Activated CD4-positive, alpha-beta memory T cell treated with anti-CD3 and anti-CD28 coated beads for 36 hours (primary cell): ENCODE measurements at regions not wholly inside any gene's neighbourhood (a gene's known extent, or its start where the extent isn't known, plus 50 kb on each side); places are given as distances from the start of the nearest gene placed in this dataset.

Source experiments
- CTCF ChIA-PET: fragments of 350-600 bp; sonication (Branson Sonifier 250); formaldehyde crosslinking; loops from one replicate; lab custom pipeline; 2021; ENCODE audit warnings: antibody characterized with exemption, inconsistent platforms; lab: Charles Lee
- POLR2A ChIA-PET: fragments of 350-600 bp; sonication (Branson Sonifier 250); formaldehyde crosslinking; loops from one replicate; lab custom pipeline; 2021; ENCODE audit warnings: antibody characterized with exemption; lab: Charles Lee
- DNase-seq: peaks from one replicate; pipeline ENCODE4 v3.0.0-alpha.2; 2020
- H3K27ac Mint-ChIP-seq: one replicate; pipeline ENCODE4 v1.8.0; 2021; ENCODE audit warnings: mixed read lengths
- H3K27me3 Mint-ChIP-seq: one replicate; pipeline ENCODE4 v1.8.0; 2021; ENCODE audit warnings: mixed read lengths
- H3K36me3 Mint-ChIP-seq: one replicate; pipeline ENCODE4 v1.8.0; 2021; ENCODE audit warnings: mixed read lengths
- H3K4me1 Mint-ChIP-seq: one replicate; pipeline ENCODE4 v1.8.0; 2021; ENCODE audit warnings: low read depth, mixed read lengths
- H3K4me3 Mint-ChIP-seq: one replicate; pipeline ENCODE4 v1.8.0; 2021; ENCODE audit warnings: mild to moderate bottlenecking, mixed read lengths
- H3K9me3 Mint-ChIP-seq: one replicate; pipeline ENCODE4 v1.8.0; 2021; ENCODE audit warnings: mixed read lengths
- intact Hi-C: fragments of 100-400 bp; cut with micrococcal nuclease; formaldehyde crosslinking; loops from one replicate; pipeline ENCODE4 v1.15.1; 2023

DNA sequence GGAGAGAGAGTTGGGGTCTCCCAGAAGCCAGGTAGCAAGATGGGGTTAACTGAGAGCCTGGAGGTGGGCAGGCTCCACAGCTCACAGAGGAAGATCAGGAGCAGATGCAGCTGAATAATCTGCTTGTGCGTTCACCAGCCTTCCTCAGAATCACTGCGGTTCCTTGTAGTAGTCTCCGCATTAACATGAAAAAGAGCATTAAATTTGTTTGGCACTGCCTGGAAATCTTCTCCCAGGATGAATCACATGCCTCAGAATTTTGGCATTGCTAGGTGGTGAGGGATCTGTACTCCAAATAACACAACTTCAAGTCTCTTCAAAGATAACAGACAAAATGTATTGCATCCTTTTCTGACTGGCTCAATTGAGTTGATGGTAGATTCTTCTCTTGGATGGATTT is 700.6 kb upstream of the ARRDC4 start:
- H3K9me3 Mint-ChIP-seq = peaks cover 16% of the 10 kb centered on the region
- DNase-seq = no peak
- ChIA-PET POLR2A (no interaction called here), CTCF (no interaction called here)
- intact Hi-C loops = no loop called here
- no peaks in the 10 kb centered on the region for H3K27me3 Mint-ChIP-seq
- no peaks in the 10 kb centered on the region for H3K36me3 Mint-ChIP-seq
- no peaks in the 10 kb centered on the region for H3K4me1 Mint-ChIP-seq
- no peak overlapping the region for H3K4me3 Mint-ChIP-seq
- H3K27ac Mint-ChIP-seq = no peak overlapping the region

DNA sequence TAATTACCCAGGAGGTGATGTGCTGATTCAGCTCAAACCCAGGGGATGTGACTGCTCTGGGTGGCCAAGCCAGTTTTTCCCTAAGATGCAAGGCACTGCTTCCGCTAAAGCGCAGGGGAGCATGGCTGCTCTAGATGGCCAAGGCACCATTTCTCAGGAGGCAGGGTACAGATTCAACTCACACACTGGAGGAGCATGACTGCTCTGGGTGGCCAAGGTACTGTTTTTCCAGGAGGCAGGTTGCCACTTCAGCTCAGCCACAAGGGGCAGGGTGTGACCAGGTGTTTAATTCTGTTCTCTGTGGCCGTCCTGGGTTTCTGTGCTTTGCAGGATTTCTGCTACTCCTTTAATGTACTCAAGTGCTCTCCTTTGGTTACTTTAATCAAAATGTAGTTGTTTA is 659.3 kb upstream of the ARRDC4 start:
- POLR2A ChIA-PET = no interaction called here
- CTCF ChIA-PET = no interaction called here
- no peaks in the 10 kb centered on the region for H3K4me1 Mint-ChIP-seq

GRCh38 chr15:97316362-97316761 is 644.1 kb upstream of the ARRDC4 start:
- Mint-ChIP-seq H3K27ac (no peak overlapping the region), H3K4me1 (no peaks in the 10 kb centered on the region), H3K4me3 (no peak overlapping the region), H3K9me3 (peaks cover 13% of the 10 kb centered on the region), H3K36me3 (no peaks in the 10 kb centered on the region), H3K27me3 (no peaks in the 10 kb centered on the region)
- ChIA-PET CTCF (no interaction called here), POLR2A (no interaction called here)
- intact Hi-C loops = no loop called here
- DNase-seq = no peak

More for the DNA sequence above, 659.3 kb upstream of the ARRDC4 start:
- Mint-ChIP-seq H3K36me3 (no peaks in the 10 kb centered on the region), H3K9me3 (peaks cover 12% of the 10 kb centered on the region), H3K4me3 (no peak overlapping the region), H3K27me3 (no peaks in the 10 kb centered on the region), H3K27ac (no peak overlapping the region)
- no peak for DNase-seq
- intact Hi-C loops = no loop called here

DNA sequence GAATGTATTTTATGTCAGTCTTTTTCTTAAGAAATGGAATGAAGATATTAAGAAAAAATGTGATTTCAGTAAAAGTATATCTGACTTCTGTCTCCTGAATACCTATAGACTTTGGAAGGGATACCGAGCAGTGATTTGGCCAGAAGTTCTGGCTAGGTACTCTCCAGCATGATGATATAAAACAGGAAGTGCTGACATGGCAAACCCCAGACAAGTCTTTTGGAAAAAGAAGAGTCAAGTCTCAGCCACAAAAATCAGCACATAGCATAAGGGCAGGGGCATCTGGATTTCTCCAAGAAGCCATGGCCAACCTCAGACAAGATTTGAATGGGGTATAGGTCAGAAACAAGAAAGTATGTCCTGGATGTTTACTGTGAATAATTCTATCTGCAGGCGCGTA is 643.3 kb upstream of the ARRDC4 start:
- ChIA-PET CTCF (no interaction called here), POLR2A (no interaction called here)
- no peak for DNase-seq
- Mint-ChIP-seq H3K27me3 (no peaks in the 10 kb centered on the region), H3K27ac (no peak overlapping the region), H3K9me3 (peaks cover 13% of the 10 kb centered on the region), H3K36me3 (no peaks in the 10 kb centered on the region), H3K4me3 (no peak overlapping the region), H3K4me1 (no peaks in the 10 kb centered on the region)
- intact Hi-C loops = no loop called here

GRCh38 chr15:97319291-97319690 is 641.2 kb upstream of the ARRDC4 start:
- intact Hi-C loops = no loop called here
- Mint-ChIP-seq H3K27me3 (no peaks in the 10 kb centered on the region), H3K4me3 (no peak overlapping the region), H3K9me3 (peaks cover 18% of the 10 kb centered on the region), H3K27ac (no peak overlapping the region), H3K36me3 (no peaks in the 10 kb centered on the region), H3K4me1 (no peaks in the 10 kb centered on the region)
- ChIA-PET CTCF (no interaction called here), POLR2A (no interaction called here)
- DNase-seq = no peak

GRCh38 chr15:97346221-97346620 is 614.3 kb upstream of the ARRDC4 start:
- POLR2A ChIA-PET = no interaction called here
- Mint-ChIP-seq H3K27me3 (no peaks in the 10 kb centered on the region), H3K27ac (no peak overlapping the region), H3K36me3 (no peaks in the 10 kb centered on the region), H3K4me3 (no peak overlapping the region), H3K9me3 (peaks cover 12% of the 10 kb centered on the region), H3K4me1 (no peaks in the 10 kb centered on the region)
- CTCF ChIA-PET = no interaction called here
- DNase-seq = no peak
- intact Hi-C loops = no loop called here

DNA sequence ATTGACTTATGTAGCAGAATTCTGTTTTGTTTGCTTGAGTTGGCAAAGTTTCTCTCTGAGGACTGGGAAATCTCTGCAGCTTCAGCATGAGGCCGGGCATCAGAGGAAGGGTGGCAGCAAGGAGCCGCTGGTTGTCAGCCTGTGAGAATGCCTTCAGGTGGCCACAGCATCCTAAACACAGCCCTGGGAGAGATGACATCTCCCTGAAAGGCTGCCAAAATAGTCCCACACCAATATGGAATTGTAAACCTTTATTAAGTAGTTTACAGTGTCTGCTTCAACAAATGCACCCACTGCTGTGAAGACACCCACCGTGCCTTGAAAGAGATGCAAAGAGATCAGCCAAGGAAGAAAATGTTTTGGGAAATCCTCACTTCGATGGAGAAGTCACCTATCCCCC is 609.7 kb upstream of the ARRDC4 start:
- intact Hi-C loops = no loop called here
- POLR2A ChIA-PET = no interaction called here
- H3K9me3 Mint-ChIP-seq = peaks cover 12% of the 10 kb centered on the region
- H3K4me3 Mint-ChIP-seq = no peak overlapping the region
- no peaks in the 10 kb centered on the region for H3K27me3 Mint-ChIP-seq
- H3K4me1 Mint-ChIP-seq = no peaks in the 10 kb centered on the region
- no peak for DNase-seq
- no peak overlapping the region for H3K27ac Mint-ChIP-seq
- CTCF ChIA-PET = no interaction called here
- H3K36me3 Mint-ChIP-seq = no peaks in the 10 kb centered on the region

DNA sequence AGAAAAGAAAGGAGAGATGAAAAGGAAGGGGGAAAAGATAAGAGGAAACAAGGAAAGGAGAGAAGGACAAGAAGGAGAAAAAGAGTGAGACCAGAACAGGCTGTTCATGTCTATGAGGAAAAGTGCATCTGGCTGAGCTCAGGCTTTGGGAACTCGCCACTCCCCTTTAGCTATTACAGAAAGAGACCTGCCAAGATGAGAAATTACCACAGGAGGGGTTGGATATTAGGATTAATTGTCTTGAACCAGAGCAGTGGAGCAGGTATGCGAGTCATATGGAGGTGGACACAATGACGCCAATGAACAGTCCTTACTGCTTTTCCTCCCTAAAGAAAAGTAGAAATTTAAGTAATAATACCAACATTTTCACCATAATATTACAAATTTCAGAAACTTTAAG is 577.0 kb upstream of the ARRDC4 start:
- Mint-ChIP-seq H3K27me3 (no peaks in the 10 kb centered on the region), H3K4me1 (no peaks in the 10 kb centered on the region), H3K36me3 (no peaks in the 10 kb centered on the region), H3K9me3 (peaks cover 6% of the 10 kb centered on the region), H3K4me3 (no peak overlapping the region), H3K27ac (no peak overlapping the region)
- DNase-seq = no peak
- intact Hi-C loops = no loop called here
- CTCF ChIA-PET = no interaction called here
- POLR2A ChIA-PET = no interaction called here

DNA sequence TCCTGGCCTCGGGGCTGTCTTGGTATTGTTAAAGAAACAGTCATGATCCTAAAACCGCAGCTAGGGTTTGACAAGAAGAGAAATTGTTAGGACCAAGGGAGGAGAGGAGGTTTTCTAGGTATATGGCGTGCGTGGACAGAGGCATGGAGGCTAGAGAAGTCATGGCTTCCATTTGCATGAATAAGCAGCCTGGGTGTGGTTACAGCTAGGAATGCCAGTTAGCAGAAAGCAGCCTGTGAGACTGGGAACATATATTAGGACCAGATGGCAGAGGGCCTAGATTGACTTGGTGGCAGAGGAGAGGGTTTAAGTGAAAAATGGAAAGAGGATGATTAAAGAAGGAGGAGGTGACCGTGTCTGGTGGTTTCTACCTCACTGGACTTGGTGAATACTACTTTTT is 573.6 kb upstream of the ARRDC4 start:
- H3K4me1 Mint-ChIP-seq = no peaks in the 10 kb centered on the region

GRCh38 chr15:97401195-97401594 is 559.3 kb upstream of the ARRDC4 start:
- intact Hi-C loops = no loop called here
- Mint-ChIP-seq H3K4me1 (no peaks in the 10 kb centered on the region), H3K4me3 (no peak overlapping the region), H3K27ac (no peak overlapping the region), H3K36me3 (no peaks in the 10 kb centered on the region), H3K9me3 (peaks cover 10% of the 10 kb centered on the region), H3K27me3 (no peaks in the 10 kb centered on the region)
- POLR2A ChIA-PET = no interaction called here
- no peak for DNase-seq
- CTCF ChIA-PET = no interaction called here

More for the DNA sequence above, 573.6 kb upstream of the ARRDC4 start:
- POLR2A ChIA-PET = no interaction called here
- Mint-ChIP-seq H3K36me3 (no peaks in the 10 kb centered on the region), H3K27ac (no peak overlapping the region), H3K9me3 (peaks cover 3% of the 10 kb centered on the region), H3K4me3 (no peak overlapping the region), H3K27me3 (no peaks in the 10 kb centered on the region)
- CTCF ChIA-PET = no interaction called here
- intact Hi-C loops = no loop called here
- DNase-seq = no peak

DNA sequence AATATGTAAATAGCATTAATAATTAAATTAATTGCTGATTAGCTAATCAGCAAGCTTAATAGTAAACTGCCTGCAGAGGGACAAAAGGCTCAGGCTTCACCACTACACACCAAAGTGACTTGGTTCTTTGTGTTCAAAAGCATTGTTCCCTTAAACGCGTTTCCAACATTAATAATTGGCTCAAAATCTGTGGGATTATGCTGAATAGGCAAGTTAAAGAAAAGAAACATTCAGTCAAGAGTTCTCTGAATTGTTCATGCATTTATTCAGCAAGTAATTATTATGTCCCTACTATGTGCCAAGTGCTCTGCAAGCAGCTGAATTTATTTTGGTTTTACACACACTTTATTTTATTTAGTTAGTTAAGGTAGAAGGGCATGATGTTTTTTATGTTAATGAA is 558.5 kb upstream of the ARRDC4 start:
- no peak for DNase-seq
- CTCF ChIA-PET = no interaction called here
- H3K4me3 Mint-ChIP-seq = no peak overlapping the region
- H3K27me3 Mint-ChIP-seq = no peaks in the 10 kb centered on the region
- intact Hi-C loops = no loop called here
- H3K27ac Mint-ChIP-seq = no peak overlapping the region
- no peaks in the 10 kb centered on the region for H3K36me3 Mint-ChIP-seq
- H3K4me1 Mint-ChIP-seq = no peaks in the 10 kb centered on the region
- peaks cover 10% of the 10 kb centered on the region for H3K9me3 Mint-ChIP-seq
- POLR2A ChIA-PET = no interaction called here

DNA sequence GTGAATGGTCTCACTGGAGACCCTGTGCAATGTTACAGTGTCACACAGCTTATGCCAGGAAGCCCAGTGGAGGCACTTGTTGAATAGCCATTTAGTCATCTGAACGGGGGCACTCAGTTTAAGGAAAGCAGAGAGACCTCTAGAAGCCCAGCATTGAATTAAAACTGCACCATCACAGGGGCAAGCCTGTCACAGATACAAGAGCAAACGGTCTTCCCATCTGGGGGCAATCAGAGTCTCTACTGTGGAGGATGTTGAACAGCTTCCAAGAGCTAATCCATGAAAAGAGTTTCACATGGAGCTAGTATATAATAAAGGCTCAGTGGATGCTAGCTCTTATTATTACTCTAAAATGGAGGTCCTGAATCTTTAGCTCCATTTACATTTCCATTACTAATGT is 553.7 kb upstream of the ARRDC4 start:
- Mint-ChIP-seq H3K4me3 (no peak overlapping the region), H3K4me1 (no peaks in the 10 kb centered on the region), H3K27me3 (no peaks in the 10 kb centered on the region), H3K27ac (no peak overlapping the region), H3K36me3 (no peaks in the 10 kb centered on the region), H3K9me3 (peaks cover 8% of the 10 kb centered on the region)
- intact Hi-C loops = no loop called here
- ChIA-PET CTCF (no interaction called here), POLR2A (no interaction called here)
- DNase-seq = no peak

GRCh38 chr15:97410897-97411575 is 549.5 kb upstream of the ARRDC4 start:
- ChIA-PET POLR2A (no interaction called here), CTCF (no interaction called here)
- no peaks in the 10 kb centered on the region for H3K36me3 Mint-ChIP-seq
- H3K27me3 Mint-ChIP-seq = no peaks in the 10 kb centered on the region
- no peak overlapping the region for H3K4me3 Mint-ChIP-seq
- H3K27ac Mint-ChIP-seq = no peak overlapping the region
- peaks cover 11% of the 10 kb centered on the region for H3K9me3 Mint-ChIP-seq
- intact Hi-C loops = no loop called here
- DNase-seq = no peak
- H3K4me1 Mint-ChIP-seq = no peaks in the 10 kb centered on the region
